RWPE1 (cell line): ENCODE measurements at regions not wholly inside any gene's neighbourhood (a gene's known extent, or its start where the extent isn't known, plus 50 kb on each side); places are given as distances from the start of the nearest gene placed in this dataset.

Experiments used
- CTCF ChIA-PET: fragments of 350-600 bp; sonication (Branson Sonifier 250); formaldehyde crosslinking; extraction: SDS; loops from one replicate; lab custom pipeline; 2021; lab: Yijun Ruan, JAX
- POLR2A ChIA-PET: fragments of 400-600 bp; formaldehyde crosslinking; extraction: SDS; loops from one replicate; lab custom pipeline; 2020; ENCODE audit warnings: antibody characterized with exemption; ENCODE audit not compliant: low non-redundant PET; lab: Yijun Ruan, JAX
- DNase-seq: peaks from one replicate; pipeline ENCODE4 v3.0.0; 2012; ENCODE audit warnings: low spot score
- H3K27ac ChIP-seq: fragments of 450-650 bp; 2 replicates; pipeline ENCODE4 v1.5.1; 2017
- CTCF ChIP-seq: fragments of 450-650 bp; conservative IDR thresholded peaks from 2 replicates; pipeline ENCODE4 v1.5.1; 2017; ENCODE audit warnings: low read depth, mild to moderate bottlenecking

GRCh38 chr18:55706898-55707297 is 118.9 kb upstream of the TCF4 start:
- CTCF ChIA-PET = interaction anchor here (0.6 kb wide), 1 partner anchor 75 kb away, joined by 4 read pairs; no protein-coding TSS in a partner anchor
- no peak for DNase-seq
- H3K27ac ChIP-seq = no peak overlapping the region
- TF ChIP-seq CTCF = no peak
- POLR2A ChIA-PET = no interaction called here

GRCh38 chr18:55699233-55699765 is 111.3 kb upstream of the TCF4 start:
- ChIA-PET CTCF (no interaction called here), POLR2A (no interaction called here)
- DNase-seq = no peak
- H3K27ac ChIP-seq = no peak overlapping the region
- TF ChIP-seq CTCF = no peak

- H3K27ac ChIP-seq = no peak overlapping the region
- DNase-seq = no peak
- POLR2A ChIA-PET = no interaction called here
- CTCF ChIA-PET = no interaction called here
- TF ChIP-seq CTCF = no peak
These were observed 108.8 kb upstream of the TCF4 start for GRCh38 chr18:55696811-55697210.

- no peak for DNase-seq
- H3K27ac ChIP-seq = no peak overlapping the region
- POLR2A ChIA-PET = no interaction called here
- TF ChIP-seq CTCF = no peak
- CTCF ChIA-PET = no interaction called here
These were observed 107.1 kb upstream of the TCF4 start for GRCh38 chr18:55695091-55695490.

GRCh38 chr18:55694291-55694690 is 106.3 kb upstream of the TCF4 start:
- ChIA-PET POLR2A (no interaction called here), CTCF (no interaction called here)
- no peak for DNase-seq
- TF ChIP-seq CTCF = no peak
- H3K27ac ChIP-seq = no peak overlapping the region

- no peak overlapping the region for H3K27ac ChIP-seq
- no peak for DNase-seq
- TF ChIP-seq CTCF = no peak
- ChIA-PET CTCF (no interaction called here), POLR2A (no interaction called here)
These were observed 100.0 kb upstream of the TCF4 start for GRCh38 chr18:55688030-55688429.
